Stimulated activated CD4-positive, alpha-beta T cell treated with anti-CD3 and anti-CD28 coated beads, TNF-alpha, amount 100 ng/mL, for 1 hour (primary cell): ENCODE measurements at regions not wholly inside any gene's neighbourhood (a gene's known extent, or its start where the extent isn't known, plus 50 kb on each side); places are given as distances from the start of the nearest gene placed in this dataset.

Experiments
- DNase-seq, 3 donors: peaks; one replicate each; pipeline ENCODE4 v3.0.0-alpha.2; 2020; ENCODE audit warnings: low read depth in 3 of 3, low spot score in 1 of 3

DNA sequence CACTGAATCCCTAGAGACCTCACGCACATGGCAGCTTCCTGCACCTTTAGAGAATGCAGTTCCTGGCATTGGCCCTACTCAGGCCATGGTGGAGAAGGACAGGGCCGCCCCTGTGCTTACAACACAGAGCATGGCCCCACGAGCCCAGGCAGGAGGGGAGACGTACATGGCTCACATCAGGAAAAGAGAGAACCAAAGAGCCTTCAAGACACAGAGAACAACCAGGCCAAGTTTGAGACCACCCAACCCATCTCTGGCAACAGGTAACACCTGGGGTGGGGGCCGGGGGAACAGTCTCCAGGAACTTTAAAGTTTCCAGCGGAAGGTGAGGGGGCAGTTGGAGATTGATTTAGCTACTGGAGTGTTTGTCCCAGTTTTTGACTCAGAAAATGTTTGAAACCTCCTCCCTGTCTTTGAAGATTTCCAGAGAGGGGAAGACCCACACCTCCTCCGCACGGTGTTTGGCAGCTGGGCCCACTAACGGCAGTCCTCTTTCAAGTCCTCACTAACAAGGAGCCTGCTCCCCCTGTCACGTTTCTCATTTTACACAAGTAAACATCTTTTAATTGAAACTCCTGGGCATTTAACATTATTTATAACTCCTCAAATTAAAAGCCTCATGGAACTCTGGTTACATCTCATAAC lies 1423.8 kb downstream of the TBC1D22A start:
- DNase-seq = no peak

DNA sequence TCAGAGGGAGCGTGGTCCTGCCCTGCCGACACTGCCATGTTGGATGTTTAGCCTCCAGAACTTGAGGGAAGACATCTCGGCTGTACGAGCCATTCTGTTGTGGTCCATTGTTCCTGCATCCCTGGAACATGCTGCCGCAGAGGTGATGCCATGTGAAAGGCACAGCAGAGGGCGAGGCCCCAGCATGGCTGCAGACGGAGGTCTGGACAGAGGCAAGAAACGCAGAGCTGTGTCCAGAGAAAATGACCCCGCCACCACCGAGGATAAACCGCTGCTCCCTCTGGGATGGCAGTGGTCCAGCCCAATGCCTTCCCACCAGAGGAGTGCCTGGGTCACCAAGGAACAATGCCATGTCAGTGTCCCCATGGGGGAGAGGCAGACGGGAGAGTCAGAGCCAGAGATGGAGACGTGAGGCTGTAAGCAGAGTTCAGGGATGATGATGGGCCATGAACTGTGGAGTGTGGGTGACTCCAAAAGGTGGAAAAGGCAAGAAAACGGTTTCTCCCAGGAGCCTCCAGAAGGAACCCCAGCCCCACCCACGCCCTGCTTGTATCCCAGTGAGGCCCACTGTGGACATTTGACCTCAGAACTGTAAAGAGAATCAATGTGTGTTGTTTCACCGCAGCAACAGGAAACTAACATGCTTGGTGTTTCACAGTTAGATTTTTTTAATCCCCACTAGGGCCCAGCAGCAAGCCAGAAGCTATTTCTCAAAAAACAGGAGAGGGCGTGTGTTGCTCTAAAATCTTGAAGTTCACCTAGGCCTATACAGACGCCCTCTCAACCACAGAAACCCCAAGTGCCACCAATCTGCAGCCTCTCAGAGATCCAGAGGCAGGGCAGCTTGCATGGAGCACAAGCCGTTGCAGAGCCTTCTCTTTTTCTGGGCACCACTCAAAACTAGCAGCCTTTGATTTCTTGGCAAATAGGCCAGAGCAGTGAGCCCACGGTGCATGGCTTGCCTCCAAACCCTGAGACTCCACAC lies 1422.9 kb downstream of the TBC1D22A start:
- DNase-seq = no peak

DNA sequence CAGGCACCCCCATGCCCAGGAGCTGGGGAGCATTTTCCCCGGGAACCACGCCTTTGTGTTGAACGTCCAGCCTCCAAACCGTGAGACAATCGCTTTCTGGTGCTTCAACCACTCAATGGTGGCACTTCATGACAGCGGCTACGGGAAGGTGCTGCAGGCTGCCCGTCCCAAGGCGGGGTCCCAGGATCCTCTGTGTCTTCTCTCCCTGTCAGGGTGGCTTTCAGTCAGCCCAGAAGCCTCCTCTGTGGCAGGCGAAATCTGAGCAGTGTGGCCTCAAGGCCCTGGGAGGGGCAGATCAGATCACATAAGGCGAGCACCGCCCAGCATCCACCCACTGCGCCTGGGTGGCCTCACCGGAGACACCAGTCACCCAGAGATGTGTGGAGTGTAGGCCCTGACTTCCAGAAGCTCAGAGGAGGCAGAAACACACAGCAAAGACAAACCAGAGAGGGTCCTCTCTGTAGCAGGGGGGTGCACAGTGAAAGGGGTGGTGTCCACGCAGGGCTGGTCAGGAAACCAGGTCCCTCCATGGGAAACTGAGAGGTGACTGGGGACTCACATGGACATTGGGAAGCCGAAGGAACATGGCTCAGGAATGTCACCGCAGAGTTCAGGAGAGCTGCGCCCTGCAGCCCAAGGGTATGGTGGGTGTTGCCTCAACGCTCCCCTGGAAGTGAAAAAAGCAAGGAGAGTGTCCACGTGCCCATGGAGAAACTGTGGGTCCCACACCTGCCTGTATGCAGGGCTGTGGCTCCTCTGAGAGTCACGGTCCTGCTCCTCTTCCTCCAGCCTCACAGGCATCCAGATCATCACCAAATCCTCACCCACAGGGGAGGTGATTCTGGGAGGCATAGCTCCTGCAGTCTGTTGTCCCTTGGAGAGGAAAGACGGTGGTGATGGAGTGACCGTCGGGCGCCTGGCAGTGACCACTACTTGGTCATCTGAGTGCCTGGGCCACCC lies 1420.7 kb downstream of the TBC1D22A start:
- no peak for DNase-seq

DNA sequence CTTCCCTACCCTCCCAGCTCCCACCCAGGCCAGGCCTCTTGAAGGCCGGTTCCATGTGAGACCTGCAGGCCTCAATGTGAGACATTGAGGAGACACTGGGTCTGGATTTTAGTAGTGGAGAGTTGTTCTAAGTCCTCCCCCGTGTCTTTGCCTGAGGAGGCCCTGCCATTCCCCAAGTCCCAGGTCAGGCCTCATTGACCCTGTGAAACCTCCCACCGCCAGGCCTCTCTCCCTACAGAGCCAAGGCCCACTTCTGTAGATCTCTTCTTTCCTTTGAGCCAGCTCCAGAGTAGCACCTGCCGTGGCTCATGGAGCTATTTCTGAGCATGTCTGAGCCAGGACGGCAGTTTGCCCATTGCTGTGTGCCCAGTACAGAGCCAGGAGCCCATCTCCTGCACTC lies 1419.6 kb downstream of the TBC1D22A start:
- DNase-seq = no peak

DNA sequence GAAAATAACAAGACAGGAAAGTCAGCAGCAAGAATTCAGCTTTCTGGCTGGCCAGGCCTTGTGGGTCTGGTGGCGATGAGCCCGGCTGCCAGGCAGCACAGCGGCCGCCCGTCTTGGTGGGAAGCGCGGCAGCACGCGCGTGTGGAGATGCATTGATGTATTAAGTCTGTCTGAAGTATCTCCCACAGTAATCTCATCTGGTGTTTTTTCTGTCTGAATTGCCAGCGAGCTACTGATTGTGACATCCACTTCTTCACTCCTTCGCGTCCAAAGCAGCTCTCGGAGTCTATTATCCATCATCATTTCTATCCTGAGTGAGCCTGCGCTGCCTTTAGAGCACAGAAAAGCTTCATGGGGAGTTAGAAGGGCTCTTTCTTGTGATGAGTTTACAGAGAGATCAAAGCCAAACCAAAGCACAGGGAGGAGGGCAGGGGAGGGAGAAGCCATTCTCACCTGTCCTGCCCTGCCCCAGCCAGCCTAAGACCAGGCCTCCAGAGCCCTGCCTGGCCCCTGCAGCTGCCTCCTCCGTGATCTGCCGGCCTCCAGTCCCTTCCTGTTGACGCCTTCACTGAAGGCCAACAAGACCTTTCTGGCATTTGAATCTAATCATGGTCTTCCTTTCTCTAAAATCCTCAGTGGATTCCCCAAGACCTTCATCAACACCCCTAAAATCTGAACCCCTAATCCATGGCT lies 1419.0 kb downstream of the TBC1D22A start:
- DNase-seq = no peak

DNA sequence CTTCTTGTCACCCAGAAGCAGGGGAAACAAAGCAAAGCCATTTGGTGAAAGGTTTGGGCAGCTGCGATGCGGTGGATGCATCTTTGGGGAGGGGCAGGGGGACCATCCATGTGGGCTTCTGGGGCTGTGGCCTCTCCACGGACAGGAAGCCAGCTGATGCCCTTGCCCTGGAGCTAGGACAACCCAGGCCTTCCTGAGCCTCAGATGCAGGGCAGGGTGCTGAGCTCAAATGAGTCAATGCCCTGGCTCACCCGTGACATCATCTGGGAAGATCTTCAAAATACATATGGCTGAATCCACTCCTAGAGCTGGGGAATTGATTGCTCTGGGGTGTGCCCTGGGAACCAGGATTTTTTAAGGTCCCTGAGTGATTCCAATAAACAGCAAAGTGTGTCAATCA lies 1418.2 kb downstream of the TBC1D22A start:
- DNase-seq = no peak

DNA sequence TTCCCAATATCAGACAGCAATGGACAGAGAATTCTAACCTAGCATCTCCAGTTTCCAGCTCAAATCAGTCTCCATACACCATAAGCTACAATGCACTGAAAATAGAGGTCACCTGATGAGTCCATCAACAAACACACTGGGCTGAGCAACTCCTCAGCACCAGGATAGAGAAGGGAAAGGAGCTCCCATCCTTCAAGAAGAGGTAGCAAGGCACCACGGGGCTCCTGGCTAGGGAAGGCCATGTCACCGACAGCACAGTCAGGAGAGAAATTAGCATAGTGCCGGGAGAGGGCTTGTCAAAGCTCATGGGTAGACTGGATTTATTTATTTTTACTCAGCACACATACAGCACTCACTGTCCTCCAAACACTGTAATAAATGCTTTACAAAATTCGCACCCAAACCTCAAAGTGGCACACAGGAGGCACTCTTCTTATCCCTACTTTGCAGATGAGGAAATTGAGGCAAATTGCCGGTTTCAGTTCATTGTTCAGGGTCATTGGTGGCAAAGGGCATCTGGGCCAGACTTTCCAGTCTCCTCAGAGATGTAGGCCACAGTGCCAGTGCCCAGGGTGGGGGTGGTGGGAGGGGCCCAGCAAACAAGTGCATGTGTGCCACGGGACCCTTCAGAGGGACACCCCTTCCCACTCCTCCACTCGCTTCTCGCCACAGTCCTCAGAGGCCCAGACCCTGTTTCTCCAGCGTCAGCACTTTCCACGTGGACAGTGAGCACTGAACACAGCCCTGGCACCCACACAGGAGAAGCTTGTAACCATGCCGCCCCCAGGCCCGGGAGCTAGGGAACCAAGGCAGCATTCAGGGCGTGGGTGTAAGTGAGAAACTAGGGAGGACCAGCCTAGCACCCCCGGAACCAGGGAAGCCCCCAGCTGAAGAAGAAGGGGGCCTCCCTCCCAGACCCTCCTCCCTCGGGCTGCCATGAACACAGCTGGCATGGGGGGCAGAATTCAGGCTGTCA lies 1417.4 kb downstream of the TBC1D22A start:
- no peak for DNase-seq

DNA sequence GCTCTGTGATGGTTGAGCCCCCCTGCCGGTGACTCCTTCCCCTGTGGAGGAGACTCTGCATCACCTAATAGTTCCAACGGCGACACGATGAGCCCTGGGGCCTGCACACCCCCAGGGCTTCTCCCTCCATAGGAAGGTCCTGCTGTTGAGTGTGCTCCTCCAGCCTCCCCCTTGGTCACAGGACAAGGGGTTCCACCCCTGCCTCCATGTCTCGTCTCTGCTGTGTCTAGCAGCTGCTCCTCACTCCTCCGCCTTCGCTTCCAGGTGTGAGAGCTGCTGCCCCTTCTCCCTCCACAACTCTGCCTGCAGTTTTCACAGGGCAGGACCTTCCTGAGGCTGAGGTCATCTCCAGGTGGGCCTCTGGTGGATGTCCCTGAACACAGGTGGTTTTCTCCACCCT lies 1416.1 kb downstream of the TBC1D22A start:
- DNase-seq = no peak

DNA sequence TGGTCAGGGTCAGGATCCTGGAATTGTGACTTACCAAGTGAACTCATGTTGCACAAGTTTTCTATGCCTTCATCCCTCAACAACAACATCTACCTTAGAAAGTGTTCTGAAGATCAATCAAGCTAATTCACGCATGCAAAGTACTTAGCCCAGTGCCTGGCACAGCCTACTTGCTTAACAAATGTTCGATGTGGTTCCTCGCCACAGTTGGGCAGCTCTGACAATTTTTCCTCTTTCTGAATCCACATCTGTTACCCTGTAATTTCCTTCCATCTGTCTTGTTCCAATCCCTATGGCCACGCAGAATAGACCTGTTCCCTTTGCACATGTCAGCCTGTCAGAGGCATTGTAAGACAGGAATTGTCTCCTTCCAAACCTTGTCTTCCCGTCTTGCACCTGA lies 1415.2 kb downstream of the TBC1D22A start:
- no peak for DNase-seq

DNA sequence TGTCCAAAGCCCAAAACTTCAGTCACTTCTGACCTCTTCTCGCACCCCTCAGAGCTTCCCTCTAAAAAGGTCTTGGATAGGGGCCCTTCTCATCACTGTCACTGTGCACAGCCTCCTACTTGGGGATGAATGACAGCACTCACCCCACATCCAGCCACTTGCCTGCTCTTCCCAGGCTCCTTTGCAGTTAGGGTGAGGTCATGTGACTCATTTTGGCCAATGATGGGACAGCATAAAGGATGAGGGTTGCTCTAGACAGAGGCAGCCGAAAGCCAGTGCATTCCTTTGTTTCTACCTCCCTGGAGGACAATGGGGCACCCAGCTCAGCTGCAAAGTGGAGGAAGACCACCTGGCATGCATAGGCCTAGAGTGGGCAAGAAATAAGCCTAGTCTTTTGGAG lies 1413.3 kb downstream of the TBC1D22A start:
- DNase-seq = no peak

DNA sequence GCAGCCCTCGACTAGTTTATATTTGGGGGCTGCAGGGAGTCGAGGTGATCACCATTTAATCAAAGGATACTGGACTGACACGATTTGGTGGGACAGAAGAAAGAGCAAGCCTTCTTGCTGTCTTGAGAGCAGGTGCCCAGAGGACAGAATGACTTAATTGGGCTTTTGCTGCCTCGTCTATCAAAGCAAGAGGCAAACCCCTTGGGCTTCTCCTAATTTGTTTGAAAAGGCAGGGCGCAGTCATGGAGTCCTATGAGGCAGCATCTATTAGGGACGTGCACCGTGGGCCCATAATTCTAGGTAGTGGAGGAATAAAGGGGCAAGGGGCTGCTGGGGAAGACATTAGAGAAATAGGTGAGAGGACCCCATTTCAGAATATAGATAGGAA lies 1411.3 kb downstream of the TBC1D22A start:
- no peak for DNase-seq

DNA sequence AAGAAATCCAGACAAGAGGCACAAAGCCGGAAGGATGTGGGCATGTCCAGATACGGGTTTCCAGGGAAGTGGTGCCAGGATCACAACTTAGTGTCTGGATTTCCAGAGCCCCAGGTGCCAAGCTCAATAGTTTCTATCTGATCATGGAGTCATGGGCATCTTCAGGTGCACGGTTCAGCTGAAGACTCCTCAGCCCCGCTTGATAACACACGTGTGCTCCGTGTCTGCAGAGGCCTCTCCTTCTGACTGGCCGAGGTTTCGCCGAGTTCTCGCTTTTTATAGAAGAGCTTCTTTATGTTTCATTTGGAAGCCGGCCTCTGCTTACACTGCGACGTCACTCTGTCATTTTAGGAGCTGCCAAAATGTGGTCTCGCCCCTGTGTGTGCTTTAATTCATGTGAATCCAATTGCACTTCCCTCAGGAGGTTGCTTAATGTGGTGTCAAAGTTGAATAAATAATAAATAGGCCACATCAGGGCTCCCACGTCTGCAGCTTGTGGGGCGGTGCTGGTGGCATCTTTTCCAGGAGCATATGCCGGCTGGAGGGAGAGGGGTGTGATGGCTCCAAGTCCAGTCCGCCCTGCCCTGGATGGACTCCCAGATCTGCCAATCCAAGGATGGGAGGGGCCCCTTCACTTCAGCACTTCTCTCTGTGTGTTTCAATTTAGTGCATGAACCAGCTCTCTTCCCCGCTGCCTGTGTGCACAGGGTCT lies 1410.8 kb downstream of the TBC1D22A start:
- DNase-seq = no peak

DNA sequence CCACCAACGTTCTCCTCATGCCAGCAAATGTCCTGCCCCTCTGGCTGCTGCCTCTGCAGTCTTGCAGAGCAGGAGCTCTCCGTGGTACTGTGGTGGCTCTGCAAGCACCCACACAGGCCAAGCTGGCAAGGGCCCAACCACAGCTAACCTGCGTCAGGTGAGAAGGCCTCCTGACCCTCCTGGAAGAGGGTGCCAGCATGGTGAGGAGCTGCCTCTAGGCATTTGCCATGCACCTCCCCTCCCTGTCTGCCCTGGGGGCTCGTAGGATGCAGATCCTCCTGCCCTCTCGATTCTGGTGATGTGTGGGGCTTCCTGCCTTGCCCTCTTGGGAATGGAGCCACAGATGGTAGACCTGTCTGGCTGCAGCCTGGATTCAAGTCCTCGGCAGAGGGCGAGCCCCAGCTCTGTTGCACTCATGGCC lies 1408.8 kb downstream of the TBC1D22A start:
- DNase-seq = no peak

DNA sequence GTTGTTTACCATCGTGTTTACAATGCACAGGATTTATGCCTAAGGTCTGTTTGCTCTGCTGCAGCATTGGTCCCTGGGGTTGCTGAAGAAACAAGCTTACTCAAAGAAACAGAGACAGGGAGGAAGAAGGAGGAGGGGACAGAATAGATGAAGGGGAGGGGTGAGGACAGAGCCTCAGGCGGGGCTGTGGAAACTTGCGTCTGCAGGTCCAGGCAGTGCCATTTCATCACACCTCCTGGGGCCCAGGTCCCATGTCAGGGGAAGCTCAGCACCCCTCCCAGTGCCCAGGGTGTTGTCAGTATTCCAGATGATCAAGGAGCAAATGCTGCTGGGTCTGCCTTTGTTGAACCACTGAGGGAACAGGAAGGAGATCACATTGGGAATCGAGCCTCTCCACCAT lies 1406.8 kb downstream of the TBC1D22A start:
- DNase-seq = no peak

DNA sequence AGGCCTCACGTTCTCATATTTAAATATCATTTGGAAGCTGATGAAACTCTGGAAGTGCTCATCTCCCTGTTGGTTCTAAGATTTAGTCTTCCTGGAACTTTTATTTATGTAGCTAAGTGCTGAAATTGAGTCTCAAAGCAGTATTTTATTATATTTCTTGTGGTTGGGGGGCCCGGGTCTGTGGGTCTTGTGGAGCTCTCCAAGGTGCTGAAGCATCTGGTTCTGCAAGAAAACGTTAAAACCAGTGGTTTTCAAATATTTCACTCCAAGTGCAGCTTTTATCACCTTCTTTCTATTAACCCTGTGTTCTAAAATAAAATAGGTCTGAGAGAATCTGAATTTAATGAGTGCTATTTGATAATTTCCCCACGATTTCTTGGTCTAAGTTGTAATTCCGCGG lies 1404.8 kb downstream of the TBC1D22A start:
- no peak for DNase-seq

DNA sequence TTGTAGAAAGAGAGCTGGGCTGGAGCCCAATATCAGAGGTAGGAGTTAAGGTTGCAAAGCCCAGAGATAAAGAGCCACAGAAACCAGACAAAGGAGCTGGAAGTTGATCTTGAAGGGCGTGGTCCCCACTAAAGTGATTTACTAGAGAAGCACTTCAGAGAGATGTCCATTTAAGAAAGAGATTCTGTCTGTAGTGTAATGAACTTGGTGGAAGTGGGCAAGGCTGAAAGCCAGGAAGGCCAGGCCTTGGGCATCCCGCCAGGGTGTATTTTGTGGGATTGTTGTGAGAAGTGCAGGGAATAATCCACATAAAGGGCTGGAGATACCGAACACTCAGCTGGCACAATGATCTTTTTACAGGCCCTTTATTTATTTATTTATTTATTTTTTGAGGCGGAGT lies 1398.8 kb downstream of the TBC1D22A start:
- no peak for DNase-seq

DNA sequence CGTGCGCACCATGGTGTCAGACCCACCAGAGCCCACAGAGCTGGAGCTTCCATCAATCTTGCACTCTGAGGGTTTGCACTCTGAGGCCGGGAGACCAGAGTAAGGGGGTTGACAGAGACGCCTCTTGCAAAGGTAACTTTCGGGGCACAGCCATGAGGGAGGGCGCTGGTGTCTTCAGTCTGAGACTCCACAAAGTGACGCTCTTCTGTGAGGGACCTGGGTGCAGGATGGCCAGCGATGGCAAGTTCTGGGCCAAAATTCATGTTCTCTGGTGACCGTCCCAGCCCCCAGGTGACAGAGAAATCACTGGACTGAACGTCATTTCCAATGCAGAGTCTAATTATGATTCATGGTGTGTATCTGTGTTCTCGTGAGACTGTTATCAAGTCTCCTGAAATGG lies 1395.2 kb downstream of the TBC1D22A start:
- no peak for DNase-seq

DNA sequence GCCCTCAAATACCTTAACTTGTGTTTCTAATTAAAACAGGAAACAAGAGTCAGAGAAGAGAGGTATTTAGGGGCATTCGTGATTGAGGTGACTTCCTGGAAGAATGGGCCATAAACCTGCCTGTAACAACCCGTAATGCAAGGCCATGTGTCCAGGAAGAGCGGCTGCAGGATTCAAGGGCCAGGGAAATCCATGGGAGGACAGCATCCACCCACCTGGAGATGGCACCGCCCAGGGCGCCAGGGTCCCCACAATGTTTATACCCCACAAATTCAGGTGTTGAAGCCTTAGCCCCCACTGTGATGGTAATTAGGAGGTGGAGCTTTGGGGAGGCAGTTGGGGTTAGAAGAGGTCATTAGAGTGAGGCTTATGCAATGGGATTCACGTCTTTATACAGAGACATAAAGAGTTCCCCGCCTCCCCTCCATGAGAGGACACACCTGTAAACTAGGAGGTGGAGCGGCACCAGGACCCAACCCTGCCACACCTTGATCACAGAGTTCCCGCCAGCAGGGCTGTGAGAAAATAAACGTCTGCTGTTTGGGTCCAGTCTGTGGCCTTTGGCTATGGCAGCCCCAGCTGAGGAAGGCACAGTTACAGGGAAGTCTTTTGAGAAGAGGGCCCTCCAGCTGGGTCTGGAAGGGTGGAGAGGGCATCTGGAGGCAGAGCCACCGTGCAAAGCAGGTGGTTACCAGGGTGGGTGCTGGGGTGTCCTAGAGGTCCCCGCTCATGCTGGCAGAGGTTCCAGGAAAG lies 1394.3 kb downstream of the TBC1D22A start:
- DNase-seq = no peak
